GM19025 (cell line): ENCODE measurements at regions not wholly inside any gene's neighbourhood (a gene's known extent, or its start where the extent isn't known, plus 50 kb on each side); places are given as distances from the start of the nearest gene placed in this dataset.

Experiments
- ATAC-seq: cut with Tn5 transposase; IDR thresholded peaks from one replicate; pipeline ENCODE4 v1.9.1; 2021; ENCODE audit warnings: mild to moderate bottlenecking, low read depth, moderate library complexity; ENCODE audit not compliant: unreplicated experiment

GRCh38 chr12:124420996-124421674, 126.2 kb downstream of the RFLNA start:
- no peak for ATAC-seq

GRCh38 chr12:124420041-124420995, 125.4 kb downstream of the RFLNA start:
- ATAC-seq = no peak

- ATAC-seq = no peak
Observed at GRCh38 chr12:124419292-124420040, 124.6 kb downstream of the RFLNA start.

- no peak for ATAC-seq
Observed at GRCh38 chr12:124418791-124419190, 123.9 kb downstream of the RFLNA start.

GRCh38 chr12:124418156-124418555, 123.3 kb downstream of the RFLNA start:
- ATAC-seq = no peak

GRCh38 chr12:124416516-124417395, 121.9 kb downstream of the RFLNA start:
- no peak for ATAC-seq

- ATAC-seq = no peak
Observed at GRCh38 chr12:124415064-124415463, 120.2 kb downstream of the RFLNA start.

- ATAC-seq = no peak
Observed at GRCh38 chr12:124413915-124414314, 119.0 kb downstream of the RFLNA start.

GRCh38 chr12:124413401-124413800, 118.5 kb downstream of the RFLNA start:
- no peak for ATAC-seq

GRCh38 chr12:124412646-124413015, 117.7 kb downstream of the RFLNA start:
- ATAC-seq = no peak

GRCh38 chr12:124411953-124412645, 117.2 kb downstream of the RFLNA start:
- ATAC-seq = no peak

GRCh38 chr12:124411281-124411878, 116.5 kb downstream of the RFLNA start:
- ATAC-seq = no peak

- no peak for ATAC-seq
Observed at GRCh38 chr12:124410354-124411175, 115.7 kb downstream of the RFLNA start.

- no peak for ATAC-seq
Observed at GRCh38 chr12:124408822-124409517, 114.1 kb downstream of the RFLNA start.

GRCh38 chr12:124407074-124407473, 112.2 kb downstream of the RFLNA start:
- ATAC-seq = no peak

- no peak for ATAC-seq
Observed at GRCh38 chr12:124406043-124406442, 111.2 kb downstream of the RFLNA start.

- no peak for ATAC-seq
Observed at GRCh38 chr12:124405592-124405991, 110.7 kb downstream of the RFLNA start.

GRCh38 chr12:124405151-124405550, 110.3 kb downstream of the RFLNA start:
- no peak for ATAC-seq
